ENCODE measurements at regions not wholly inside any gene's neighbourhood (a gene's known extent, or its start where the extent isn't known, plus 50 kb on each side); places are given as distances from the start of the nearest gene placed in this dataset.

DNA sequence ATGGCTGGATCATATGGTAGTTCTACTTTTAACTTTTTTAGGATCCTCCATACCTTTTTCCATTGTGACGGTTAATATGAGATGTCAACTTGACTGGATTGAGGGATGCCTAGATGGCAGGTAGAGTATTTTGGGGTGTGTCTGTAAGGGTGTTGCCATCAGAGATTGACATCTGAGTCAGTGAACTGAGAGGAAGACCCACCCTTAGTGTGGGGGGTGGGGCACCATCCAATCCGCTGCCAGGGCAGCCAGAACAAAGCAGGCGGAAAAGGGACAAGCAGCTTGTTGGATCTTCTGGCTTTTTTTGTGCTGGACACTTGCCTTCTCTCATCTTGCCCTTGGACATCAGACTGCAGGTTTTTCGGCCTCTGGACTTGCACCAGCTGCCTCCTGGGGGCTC is 168.5 kb upstream of the CXCL13 start:
- TF ChIP-seq, protein P1, sequence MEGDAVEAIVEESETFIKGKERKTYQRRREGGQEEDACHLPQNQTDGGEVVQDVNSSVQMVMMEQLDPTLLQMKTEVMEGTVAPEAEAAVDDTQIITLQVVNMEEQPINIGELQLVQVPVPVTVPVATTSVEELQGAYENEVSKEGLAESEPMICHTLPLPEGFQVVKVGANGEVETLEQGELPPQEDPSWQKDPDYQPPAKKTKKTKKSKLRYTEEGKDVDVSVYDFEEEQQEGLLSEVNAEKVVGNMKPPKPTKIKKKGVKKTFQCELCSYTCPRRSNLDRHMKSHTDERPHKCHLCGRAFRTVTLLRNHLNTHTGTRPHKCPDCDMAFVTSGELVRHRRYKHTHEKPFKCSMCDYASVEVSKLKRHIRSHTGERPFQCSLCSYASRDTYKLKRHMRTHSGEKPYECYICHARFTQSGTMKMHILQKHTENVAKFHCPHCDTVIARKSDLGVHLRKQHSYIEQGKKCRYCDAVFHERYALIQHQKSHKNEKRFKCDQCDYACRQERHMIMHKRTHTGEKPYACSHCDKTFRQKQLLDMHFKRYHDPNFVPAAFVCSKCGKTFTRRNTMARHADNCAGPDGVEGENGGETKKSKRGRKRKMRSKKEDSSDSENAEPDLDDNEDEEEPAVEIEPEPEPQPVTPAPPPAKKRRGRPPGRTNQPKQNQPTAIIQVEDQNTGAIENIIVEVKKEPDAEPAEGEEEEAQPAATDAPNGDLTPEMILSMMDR (IDR thresholded peaks at IDR 0.05; ENCODE audit: unreplicated experiment): no peak
- H3K36me3 Mint-ChIP-seq (ENCODE audit: low read depth, unreplicated experiment): no peaks in the 10 kb centered on the region
- H3K27ac Mint-ChIP-seq (ENCODE audit: unreplicated experiment): no peak overlapping the region
- H3K4me1 Mint-ChIP-seq (ENCODE audit: unreplicated experiment): no peaks in the 10 kb centered on the region
- H3K9me3 Mint-ChIP-seq (ENCODE audit: unreplicated experiment): no peaks in the 10 kb centered on the region
- no peak overlapping the region for H3K4me3 Mint-ChIP-seq (ENCODE audit: unreplicated experiment)
- DNase-seq (ENCODE audit: low spot score): no peak
- no peaks in the 10 kb centered on the region for H3K27me3 Mint-ChIP-seq (ENCODE audit: unreplicated experiment)

- TF ChIP-seq, protein P1 (IDR thresholded peaks at IDR 0.05; ENCODE audit: unreplicated experiment): no peak
- Mint-ChIP-seq H3K4me3 (ENCODE audit: unreplicated experiment) (no peak overlapping the region), H3K27me3 (ENCODE audit: unreplicated experiment) (no peaks in the 10 kb centered on the region), H3K36me3 (ENCODE audit: low read depth, unreplicated experiment) (no peaks in the 10 kb centered on the region), H3K27ac (ENCODE audit: unreplicated experiment) (no peak overlapping the region), H3K9me3 (ENCODE audit: unreplicated experiment) (no peaks in the 10 kb centered on the region), H3K4me1 (ENCODE audit: unreplicated experiment) (no peaks in the 10 kb centered on the region)
- DNase-seq (ENCODE audit: low spot score): no peak
Measured at GRCh38 chr4:77438549-77438948, 167.1 kb upstream of the CXCL13 start.

DNA sequence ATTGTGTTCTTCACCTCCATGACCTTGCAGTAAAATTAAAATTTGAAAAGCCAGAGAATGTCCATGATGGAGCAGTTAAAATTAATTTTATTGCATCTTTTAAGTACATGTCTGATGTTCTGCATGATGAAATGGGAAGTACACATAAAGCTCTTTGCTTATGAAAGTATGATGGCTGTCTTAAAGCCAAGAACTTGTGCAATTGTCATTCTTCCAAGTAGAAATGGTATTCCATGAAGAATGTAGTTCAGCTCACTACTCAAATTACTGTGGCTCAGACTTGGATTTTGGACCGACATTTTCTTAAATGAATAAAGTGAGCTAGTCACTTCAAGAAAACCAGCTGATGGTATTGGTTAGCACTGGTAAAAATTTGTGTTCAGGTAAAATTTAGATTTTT is 161.7 kb upstream of the CXCL13 start:
- Mint-ChIP-seq H3K9me3 (ENCODE audit: unreplicated experiment) (no peaks in the 10 kb centered on the region), H3K27me3 (ENCODE audit: unreplicated experiment) (no peaks in the 10 kb centered on the region), H3K4me1 (ENCODE audit: unreplicated experiment) (no peaks in the 10 kb centered on the region), H3K36me3 (ENCODE audit: low read depth, unreplicated experiment) (no peaks in the 10 kb centered on the region), H3K4me3 (ENCODE audit: unreplicated experiment) (no peak overlapping the region), H3K27ac (ENCODE audit: unreplicated experiment) (no peak overlapping the region)
- TF ChIP-seq, protein P1 (IDR thresholded peaks at IDR 0.05; ENCODE audit: unreplicated experiment): no peak
- DNase-seq (ENCODE audit: low spot score): no peak

DNA sequence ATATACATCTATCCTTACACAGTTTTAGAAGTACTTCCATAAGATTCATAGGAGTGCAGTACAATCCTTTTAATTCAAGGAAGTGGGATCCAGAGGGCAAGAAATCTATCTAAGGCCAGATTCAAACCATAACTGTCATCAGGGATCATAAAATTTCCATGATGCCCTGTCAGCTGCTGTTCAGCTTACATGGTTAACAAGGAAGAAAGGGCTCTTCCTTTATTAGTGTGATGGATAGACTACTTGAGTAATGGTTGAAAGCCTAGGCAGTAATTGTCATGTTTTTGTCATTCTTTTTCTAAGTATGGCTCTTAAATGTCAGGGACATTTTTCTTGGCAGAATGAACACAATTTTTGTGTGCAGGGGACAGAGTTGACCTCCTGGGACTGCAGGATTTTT is 159.8 kb upstream of the CXCL13 start:
- TF ChIP-seq, protein P1 (IDR thresholded peaks at IDR 0.05; ENCODE audit: unreplicated experiment): no peak
- Mint-ChIP-seq H3K27ac (ENCODE audit: unreplicated experiment) (no peak overlapping the region), H3K27me3 (ENCODE audit: unreplicated experiment) (no peaks in the 10 kb centered on the region), H3K9me3 (ENCODE audit: unreplicated experiment) (no peaks in the 10 kb centered on the region), H3K4me3 (ENCODE audit: unreplicated experiment) (no peak overlapping the region), H3K36me3 (ENCODE audit: low read depth, unreplicated experiment) (no peaks in the 10 kb centered on the region), H3K4me1 (ENCODE audit: unreplicated experiment) (no peaks in the 10 kb centered on the region)
- no peak for DNase-seq (ENCODE audit: low spot score)

- Mint-ChIP-seq H3K4me3 (ENCODE audit: unreplicated experiment) (no peak overlapping the region), H3K4me1 (ENCODE audit: unreplicated experiment) (no peaks in the 10 kb centered on the region), H3K36me3 (ENCODE audit: low read depth, unreplicated experiment) (no peaks in the 10 kb centered on the region), H3K9me3 (ENCODE audit: unreplicated experiment) (no peaks in the 10 kb centered on the region), H3K27me3 (ENCODE audit: unreplicated experiment) (no peaks in the 10 kb centered on the region), H3K27ac (ENCODE audit: unreplicated experiment) (no peak overlapping the region)
- no peak for DNase-seq (ENCODE audit: low spot score)
- TF ChIP-seq, protein P1 (IDR thresholded peaks at IDR 0.05; ENCODE audit: unreplicated experiment): no peak
Measured at GRCh38 chr4:77446601-77447000, 159.0 kb upstream of the CXCL13 start.

Measured in endothelial cell (in vitro differentiated cells).